BJ (cell line): ENCODE measurements at regions not wholly inside any gene's neighbourhood (a gene's known extent, or its start where the extent isn't known, plus 50 kb on each side); places are given as distances from the start of the nearest gene placed in this dataset.

Experiments
- CTCF ChIA-PET: fragments of 350-600 bp; formaldehyde crosslinking; extraction: SDS; loops from one replicate; lab custom pipeline; 2021; ENCODE audit warnings: antibody characterized with exemption, inconsistent platforms; lab: Yijun Ruan, JAX
- POLR2A ChIA-PET: fragments of 300-600 bp; sonication (Branson Sonifier 250); formaldehyde crosslinking; extraction: SDS; loops from one replicate; lab custom pipeline; 2021; ENCODE audit warnings: antibody characterized with exemption; lab: Charles Lee
- DNase-seq: peaks from one replicate; pipeline ENCODE4 v3.0.0-alpha.2; 2011; ENCODE audit warnings: low read depth
- H3K27me3 ChIP-seq: 2 replicates; pipeline ENCODE4 v1.6.0; 2011; ENCODE audit warnings: low read length; ENCODE audit not compliant: control insufficient read depth, insufficient read depth
- H3K36me3 ChIP-seq: 2 replicates; pipeline ENCODE4 v1.5.1; 2011; ENCODE audit warnings: low read length; ENCODE audit not compliant: control insufficient read depth, insufficient read depth
- H3K4me3 ChIP-seq: 2 replicates; pipeline ENCODE4 v1.5.1; 2011; ENCODE audit warnings: low read depth, mild to moderate bottlenecking, control low read depth, low read length
- CTCF ChIP-seq: IDR thresholded peaks from 2 replicates; pipeline ENCODE4 v1.5.1; 2011; ENCODE audit warnings: low read depth, mild to moderate bottlenecking, control low read depth, inconsistent platforms, low read length, moderate library complexity; ENCODE audit not compliant: insufficient read depth

DNA sequence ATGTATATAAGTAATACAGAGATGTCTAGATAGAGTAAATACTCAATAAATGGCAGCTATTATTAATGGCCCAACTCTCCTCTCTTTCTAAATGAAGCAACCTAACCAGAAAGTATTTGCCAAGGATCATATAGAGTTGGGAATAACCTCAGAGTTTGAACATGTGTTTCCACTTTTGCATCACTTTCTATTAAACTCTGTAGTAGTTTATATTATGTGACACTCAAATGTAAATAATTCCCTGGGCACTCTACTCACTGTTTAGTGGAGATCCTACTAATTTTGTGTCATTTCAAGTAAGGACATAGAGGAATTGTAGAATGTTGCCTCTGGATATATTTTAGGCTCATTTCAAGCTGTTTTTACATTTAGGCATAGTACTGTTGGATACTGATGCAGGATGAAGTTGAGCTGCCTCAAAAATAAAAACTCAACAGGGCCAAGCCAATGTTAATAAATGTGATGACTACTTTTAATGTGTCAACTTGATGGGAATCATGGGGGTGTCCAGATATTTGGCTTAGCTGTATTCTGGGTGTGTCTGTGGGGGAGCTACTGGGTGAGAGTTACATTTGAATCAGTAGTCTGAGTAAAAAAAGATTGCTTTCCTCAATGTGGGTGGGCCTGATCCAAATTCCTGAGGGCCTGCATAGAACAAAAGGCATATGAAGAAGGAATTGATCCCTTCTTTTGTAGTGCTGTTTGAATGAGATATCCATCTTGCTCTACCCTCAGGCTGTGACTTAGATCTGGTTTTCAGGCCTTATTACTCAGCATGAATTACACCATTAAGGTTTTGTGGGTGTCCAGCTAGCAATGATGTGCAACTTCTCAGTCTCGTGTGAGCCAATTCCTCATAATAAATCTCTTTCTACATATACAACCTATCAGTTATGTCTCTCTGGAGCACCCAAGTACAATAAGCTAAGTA, 1368.2 kb downstream of the STIM2 start:
- no peaks in the 10 kb centered on the region for H3K36me3 ChIP-seq
- CTCF ChIA-PET = interaction anchor here (1.0 kb wide), 1 partner anchor 46 kb away, joined by 3 read pairs; no protein-coding TSS in a partner anchor
- TF ChIP-seq CTCF = no peak
- H3K27me3 ChIP-seq = no peaks in the 10 kb centered on the region
- DNase-seq = no peak
- POLR2A ChIA-PET = no interaction called here
- no peak overlapping the region for H3K4me3 ChIP-seq

- ChIA-PET CTCF (no interaction called here), POLR2A (no interaction called here)
- no peaks in the 10 kb centered on the region for H3K36me3 ChIP-seq
- no peak for DNase-seq
- H3K4me3 ChIP-seq = no peak overlapping the region
- H3K27me3 ChIP-seq = no peaks in the 10 kb centered on the region
- TF ChIP-seq CTCF = no peak
Observed at GRCh38 chr4:28232376-28232775, 1371.7 kb downstream of the STIM2 start.

DNA sequence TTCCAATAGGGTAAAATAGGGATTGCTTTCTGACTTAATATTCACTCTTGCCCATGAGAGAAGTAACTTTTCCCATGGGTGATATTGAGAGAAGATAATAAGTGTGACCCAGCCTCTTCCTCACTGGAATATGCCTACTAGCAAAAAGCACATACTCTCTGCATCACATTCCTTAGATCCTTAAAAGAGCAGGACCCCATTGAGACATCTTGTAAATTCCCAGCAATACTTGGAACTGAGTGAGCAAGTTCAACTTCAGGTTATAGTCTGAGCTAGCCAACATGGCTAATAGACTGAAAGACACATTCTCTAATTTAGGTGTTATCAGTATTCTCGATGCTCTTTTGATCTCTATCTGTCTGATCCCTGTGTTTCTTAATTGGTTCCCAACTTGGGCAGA, 1372.3 kb downstream of the STIM2 start:
- H3K27me3 ChIP-seq = no peaks in the 10 kb centered on the region
- TF ChIP-seq CTCF = no peak
- POLR2A ChIA-PET = no interaction called here
- CTCF ChIA-PET = no interaction called here
- DNase-seq = no peak
- no peak overlapping the region for H3K4me3 ChIP-seq
- H3K36me3 ChIP-seq = no peaks in the 10 kb centered on the region

- TF ChIP-seq CTCF = no peak
- ChIA-PET CTCF (no interaction called here), POLR2A (interaction anchor here (0.6 kb wide), 1 partner anchor 330 kb away, joined by 4 read pairs; no protein-coding TSS in a partner anchor)
- H3K36me3 ChIP-seq = no peaks in the 10 kb centered on the region
- DNase-seq = no peak
- no peaks in the 10 kb centered on the region for H3K27me3 ChIP-seq
- no peak overlapping the region for H3K4me3 ChIP-seq
Observed at GRCh38 chr4:28233724-28234123, 1373.1 kb downstream of the STIM2 start.

DNA sequence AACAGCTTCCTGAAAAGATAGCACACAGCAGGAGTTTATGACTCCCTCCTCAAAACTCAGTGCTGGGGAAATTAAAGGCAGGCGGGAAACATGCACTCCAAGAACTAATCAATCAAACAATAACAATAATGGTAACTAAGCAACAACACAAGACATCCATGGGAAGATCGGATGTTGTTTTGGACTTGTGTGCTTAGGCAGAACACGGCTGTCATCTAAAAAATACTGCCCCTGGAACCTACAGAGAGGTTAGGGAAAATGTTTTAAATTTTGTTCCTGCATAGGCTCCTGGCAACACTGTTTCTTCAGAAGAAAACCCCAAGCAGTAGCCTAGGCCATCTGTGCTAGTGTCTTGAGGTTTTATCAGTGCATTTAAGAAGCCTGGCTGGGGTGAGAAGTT, 1378.2 kb downstream of the STIM2 start:
- no peak for DNase-seq
- no peaks in the 10 kb centered on the region for H3K36me3 ChIP-seq
- no peaks in the 10 kb centered on the region for H3K27me3 ChIP-seq
- ChIA-PET POLR2A (no interaction called here), CTCF (no interaction called here)
- no peak overlapping the region for H3K4me3 ChIP-seq
- no peak for TF ChIP-seq CTCF
